Ishikawa (cell line): ENCODE measurements at regions not wholly inside any gene's neighbourhood (a gene's known extent, or its start where the extent isn't known, plus 50 kb on each side); places are given as distances from the start of the nearest gene placed in this dataset.

Source experiments
- CEBPB ChIP-seq: IDR thresholded peaks from 2 replicates; pipeline ENCODE4 v1.6.1; 2012
- CREB1 ChIP-seq: IDR thresholded peaks from 2 replicates; pipeline ENCODE4 v1.6.1; 2012; ENCODE audit warnings: low read depth
- EGR1 ChIP-seq: IDR thresholded peaks from 2 replicates; pipeline ENCODE4 v1.6.1; 2012
- EP300 ChIP-seq: IDR thresholded peaks from 2 replicates; pipeline ENCODE4 v1.6.1; 2012; ENCODE audit warnings: borderline replicate concordance
- FOXM1 ChIP-seq: IDR thresholded peaks from 2 replicates; pipeline ENCODE4 v1.6.1; 2012; ENCODE audit warnings: low read depth, borderline replicate concordance
- MAX ChIP-seq: IDR thresholded peaks from 2 replicates; pipeline ENCODE4 v1.6.1; 2012
- NFIC ChIP-seq: IDR thresholded peaks from 2 replicates; pipeline ENCODE4 v1.6.1; 2012
- RAD21 ChIP-seq: IDR thresholded peaks from 2 replicates; pipeline ENCODE4 v1.6.1; 2012; ENCODE audit warnings: low read depth
- REST ChIP-seq: IDR thresholded peaks from 2 replicates; pipeline ENCODE4 v1.6.1; 2012; ENCODE audit warnings: low read depth, mild to moderate bottlenecking
- TAF1 ChIP-seq: IDR thresholded peaks from 2 replicates; pipeline ENCODE4 v1.6.1; 2012; ENCODE audit warnings: low read depth, mild to moderate bottlenecking
- TCF12 ChIP-seq: IDR thresholded peaks from 2 replicates; pipeline ENCODE4 v1.6.1; 2012; ENCODE audit warnings: low read depth
- TEAD4 ChIP-seq: IDR thresholded peaks from 2 replicates; pipeline ENCODE4 v1.6.1; 2012
- USF1 ChIP-seq: IDR thresholded peaks from 2 replicates; pipeline ENCODE4 v1.6.1; 2012
- YY1 ChIP-seq: IDR thresholded peaks from 2 replicates; pipeline ENCODE4 v1.6.1; 2012; ENCODE audit warnings: low read depth
- ZBTB7A ChIP-seq: IDR thresholded peaks from 2 replicates; pipeline ENCODE4 v1.6.1; 2012; ENCODE audit warnings: low read depth

DNA sequence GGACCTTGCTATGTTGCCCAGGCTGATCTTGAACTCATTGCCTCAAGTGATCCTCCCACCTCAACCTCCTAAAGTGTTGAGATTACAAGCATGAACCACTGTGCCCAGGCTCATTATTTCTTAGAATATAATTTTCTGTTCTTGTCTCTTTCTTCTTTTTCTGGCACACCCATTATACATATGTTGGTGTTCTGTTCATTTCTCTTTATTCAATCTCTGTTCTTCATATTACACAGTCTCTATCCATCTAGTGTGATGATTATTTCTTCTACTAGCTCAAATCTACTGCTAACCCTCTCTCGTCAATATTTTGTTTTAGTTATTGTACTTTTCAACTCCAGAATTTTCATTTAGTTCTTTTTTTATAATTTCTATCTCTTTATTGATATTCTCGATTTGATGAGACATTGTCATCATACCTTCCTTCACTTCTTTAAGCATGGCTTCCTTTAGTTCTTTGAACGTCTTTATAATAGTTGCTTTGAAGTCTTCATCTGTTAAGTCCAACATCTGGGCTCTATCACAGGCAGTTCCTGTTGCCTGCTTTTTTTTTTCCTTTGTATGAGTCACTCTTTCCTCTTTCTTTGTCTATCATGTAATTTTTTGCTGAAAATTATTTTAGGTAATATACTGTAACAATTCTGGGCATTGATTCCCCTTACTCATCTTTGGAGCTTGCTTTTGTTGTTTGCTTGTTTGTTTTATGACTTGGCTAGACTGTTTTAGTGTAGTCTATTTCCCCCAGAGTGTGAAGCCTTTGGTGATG is 196.4 kb upstream of the NABP1 start:
- TF ChIP-seq USF1 (no peak), CEBPB (no peak), ZBTB7A (no peak), NFIC (no peak), TEAD4 (no peak), TAF1 (no peak), TCF12 (no peak), RAD21 (no peak), EP300 (no peak), CREB1 (no peak), YY1 (no peak), FOXM1 (no peak), REST (no peak), EGR1 (no peak), MAX (no peak)

DNA sequence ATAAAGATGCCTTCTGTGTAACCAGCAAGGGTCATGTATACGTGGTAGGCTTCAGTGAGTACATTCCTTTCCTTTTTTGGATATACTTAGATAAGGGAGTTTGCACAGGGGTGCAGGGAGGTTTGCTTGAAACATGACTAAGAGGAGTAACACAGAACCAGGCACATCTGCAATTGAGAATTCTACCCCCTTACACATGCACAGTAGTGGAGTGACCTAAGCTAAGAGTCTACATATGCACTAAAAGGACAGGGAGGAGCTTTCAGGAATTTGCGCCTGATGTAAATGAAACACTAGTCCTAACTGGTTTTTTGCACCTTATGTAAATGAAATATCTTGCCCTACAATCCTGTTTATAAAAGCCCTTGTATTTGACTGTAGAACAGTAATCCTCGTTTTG is 194.8 kb upstream of the NABP1 start:
- TF ChIP-seq FOXM1 (no peak), TAF1 (no peak), USF1 (no peak), CREB1 (no peak), NFIC (no peak), YY1 (no peak), CEBPB (no peak), ZBTB7A (no peak), TCF12 (no peak), EP300 (no peak), EGR1 (no peak), REST (no peak), TEAD4 (no peak), MAX (no peak), RAD21 (no peak)

DNA sequence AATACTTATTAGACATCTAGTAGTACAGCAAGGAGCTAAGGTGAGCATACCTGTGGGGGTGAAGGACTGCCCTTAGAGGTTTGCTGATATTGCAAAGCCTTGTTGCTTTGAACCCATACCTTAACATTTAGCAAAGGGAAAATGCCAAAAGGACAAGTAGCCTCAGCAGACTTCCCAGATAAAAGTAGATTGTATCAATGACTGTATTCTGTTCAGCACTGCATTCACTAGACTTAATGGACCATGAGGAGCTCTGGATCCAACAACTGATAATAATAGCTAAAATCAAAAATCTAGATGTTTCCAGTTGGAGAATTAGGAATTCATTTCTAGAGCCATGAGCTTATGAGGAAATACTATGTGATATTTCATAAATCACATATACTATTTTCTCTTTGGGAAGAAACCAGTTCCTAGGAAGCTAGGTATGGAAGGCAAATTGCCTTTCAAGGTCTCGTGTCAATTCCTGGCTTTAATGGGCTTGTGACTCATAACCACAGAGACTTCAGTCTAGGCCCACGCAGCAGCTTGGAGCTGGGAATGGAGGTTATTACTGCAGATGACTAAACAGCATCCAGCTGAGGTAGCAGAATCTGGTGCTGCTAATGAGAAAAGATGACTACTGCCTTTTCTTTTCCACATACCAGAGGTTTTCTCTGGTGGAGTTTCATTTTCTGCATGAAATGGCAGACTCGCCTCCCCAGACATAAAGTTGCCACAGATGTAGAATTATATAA is 191.2 kb upstream of the NABP1 start:
- TF ChIP-seq YY1 (no peak), EGR1 (no peak), RAD21 (no peak), TEAD4 (peak; percentile 37; the same call in 1 of the 2 replicates), TAF1 (no peak), TCF12 (peak; percentile 53; the same call in 1 of the 2 replicates), EP300 (no peak; the same call in 1 of the 2 replicates), NFIC (no peak), FOXM1 (no peak), ZBTB7A (no peak), CEBPB (no peak), MAX (peak; percentile 30; the same call in 1 of the 2 replicates), REST (no peak), USF1 (no peak)
